Hepatocyte (in vitro differentiated cells): ENCODE measurements at regions not wholly inside any gene's neighbourhood (a gene's known extent, or its start where the extent isn't known, plus 50 kb on each side); places are given as distances from the start of the nearest gene placed in this dataset.
"Not testable (repeated sequence)": the region's sequence is repeated elsewhere in the genome, so short reads cannot be mapped to it uniquely, and the experiment has no call there.

Source experiments
- DNase-seq: peaks from one replicate; pipeline ENCODE4 v3.0.0-alpha.2; 2016; ENCODE audit warnings: low spot score
- H2AFZ ChIP-seq: fragments of 200-600 bp; sonication (generic); 2 replicates; pipeline ENCODE4 v1.6.0; 2016; ENCODE audit warnings: antibody characterized with exemption, mild to moderate bottlenecking
- H3K27ac ChIP-seq: fragments of 200-600 bp; sonication (generic); 2 replicates; pipeline ENCODE4 v1.5.1; 2016; ENCODE audit warnings: mild to moderate bottlenecking
- H3K27me3 ChIP-seq: fragments of 200-600 bp; sonication (generic); 2 replicates; pipeline ENCODE4 v1.6.1; 2016
- H3K36me3 ChIP-seq: fragments of 200-600 bp; sonication (generic); replicated peaks from 2 replicates; pipeline ENCODE4 v1.5.1; 2016; ENCODE audit warnings: low read depth; ENCODE audit not compliant: insufficient read depth
- H3K4me1 ChIP-seq: fragments of 200-600 bp; sonication (generic); 2 replicates; pipeline ENCODE4 v1.5.1; 2016; ENCODE audit warnings: mild to moderate bottlenecking, moderate library complexity; ENCODE audit not compliant: insufficient read depth
- H3K4me2 ChIP-seq: fragments of 200-600 bp; sonication (generic); 2 replicates; pipeline ENCODE4 v1.6.0; 2016
- H3K4me3 ChIP-seq: fragments of 200-600 bp; sonication (generic); 2 replicates; pipeline ENCODE4 v1.5.1; 2016; ENCODE audit warnings: mild to moderate bottlenecking
- H3K79me2 ChIP-seq: fragments of 200-600 bp; sonication (generic); 2 replicates; pipeline ENCODE4 v1.6.0; 2017; ENCODE audit warnings: mild to moderate bottlenecking
- H3K9me2 ChIP-seq: fragments of 200-600 bp; sonication (generic); replicated peaks from 2 replicates; pipeline ENCODE4 v1.6.0; 2017; ENCODE audit warnings: mild to moderate bottlenecking; ENCODE audit not compliant: insufficient read depth
- H3K9me3 ChIP-seq: fragments of 200-600 bp; sonication (generic); 2 replicates; pipeline ENCODE4 v1.5.1; 2016; ENCODE audit warnings: low read depth, mild to moderate bottlenecking
- H4K20me1 ChIP-seq: fragments of 200-600 bp; sonication (generic); 2 replicates; pipeline ENCODE4 v1.6.0; 2016; ENCODE audit warnings: mild to moderate bottlenecking; ENCODE audit not compliant: insufficient read depth, poor library complexity, severe bottlenecking
- CTCF ChIP-seq: fragments of 200-600 bp; sonication (generic); IDR thresholded peaks from 2 replicates; pipeline ENCODE4 v1.5.1; 2016; ENCODE audit warnings: antibody characterized with exemption, mild to moderate bottlenecking; ENCODE audit not compliant: poor library complexity
- EZH2 ChIP-seq: fragments of 200-600 bp; sonication (generic); IDR thresholded peaks from 2 replicates; pipeline ENCODE4 v1.6.1; 2016; ENCODE audit warnings: antibody characterized with exemption, mild to moderate bottlenecking, borderline replicate concordance
- EZH2phosphoT487 ChIP-seq: fragments of 200-600 bp; sonication (generic); IDR thresholded peaks from one replicate; pipeline ENCODE4 v1.6.1; 2018; ENCODE audit warnings: antibody characterized with exemption, mild to moderate bottlenecking, low read depth, moderate library complexity; ENCODE audit not compliant: unreplicated experiment, severe bottlenecking
- WGBS: methylation state at CpG from one replicate; pipeline ENCODE4 v1.1.6; 2016; ENCODE audit warnings: low lambda C conversion rate; ENCODE audit errors: missing lambda C conversion rate; 5-methylcytosine and 5-hydroxymethylcytosine counted together

- TF ChIP-seq CTCF, result peak; percentile 4
- H3K9me2 ChIP-seq, H3K4me1 ChIP-seq, H3K36me3 ChIP-seq, H3K9me3 ChIP-seq, DNase-seq, H3K4me3 ChIP-seq, H3K27ac ChIP-seq, H3K79me2 ChIP-seq, H2AFZ ChIP-seq, H4K20me1 ChIP-seq, H3K4me2 ChIP-seq: not testable (repeated sequence)
- H3K27me3 ChIP-seq, result peaks cover 12% of the 10 kb centered on the region
- 42% methylated on average over 2 of the region's 2 CpGs for WGBS
Measured at GRCh38 chr7:142520885-142521284, 228.4 kb upstream of the PRSS1 start.

- not testable (repeated sequence) for DNase-seq, H2AFZ ChIP-seq, H3K4me3 ChIP-seq, H3K36me3 ChIP-seq, H4K20me1 ChIP-seq, H3K27ac ChIP-seq, H3K4me2 ChIP-seq, H3K4me1 ChIP-seq, H3K9me3 ChIP-seq, H3K79me2 ChIP-seq, H3K9me2 ChIP-seq
- WGBS, result 82% methylated on average over 5 of the region's 5 CpGs
- peaks cover 12% of the 10 kb centered on the region for H3K27me3 ChIP-seq
Measured at GRCh38 chr7:142520455-142520854, 228.8 kb upstream of the PRSS1 start.

GRCh38 chr7:142519079-142520078 is 229.9 kb upstream of the PRSS1 start:
- Histone ChIP-seq H3K4me3 (no peak overlapping the region), H2AFZ (no peak overlapping the region), H3K9me3 (no peaks in the 10 kb centered on the region), H3K27ac (no peak overlapping the region), H3K4me1 (no peaks in the 10 kb centered on the region), H3K79me2 (no peaks in the 10 kb centered on the region), H3K9me2 (no peaks in the 10 kb centered on the region), H3K27me3 (peaks cover 10% of the 10 kb centered on the region), H3K4me2 (no peak overlapping the region), H3K36me3 (no peaks in the 10 kb centered on the region), H4K20me1 (no peaks in the 10 kb centered on the region)
- TF ChIP-seq CTCF (no peak), EZH2phosphoT487 (no peak), EZH2 (no peak)
- no peak for DNase-seq
- WGBS, result 67% methylated on average over 5 of the region's 5 CpGs

- no peak overlapping the region for H3K4me2 ChIP-seq
- H3K27me3 ChIP-seq, result no peaks in the 10 kb centered on the region
- TF ChIP-seq EZH2 (no peak), EZH2phosphoT487 (no peak), CTCF (peak; percentile 86)
- H3K4me1 ChIP-seq, result no peaks in the 10 kb centered on the region
- H3K9me3 ChIP-seq, result no peaks in the 10 kb centered on the region
- peak; percentile 77 for DNase-seq
- H3K79me2 ChIP-seq, result no peaks in the 10 kb centered on the region
- no peak overlapping the region for H2AFZ ChIP-seq
- H3K27ac ChIP-seq, result no peak overlapping the region
- no peaks in the 10 kb centered on the region for H3K9me2 ChIP-seq
- H3K4me3 ChIP-seq, result no peak overlapping the region
- H3K36me3 ChIP-seq, result no peaks in the 10 kb centered on the region
- no peaks in the 10 kb centered on the region for H4K20me1 ChIP-seq
- WGBS, result 33% methylated on average over 3 of the region's 3 CpGs
Measured at GRCh38 chr7:142516038-142516501, 233.2 kb upstream of the PRSS1 start.

GRCh38 chr7:142514716-142515115 is 234.6 kb upstream of the PRSS1 start:
- DNase-seq, result not testable (repeated sequence)

More at GRCh38 chr7:142514716-142515115, 234.6 kb upstream of the PRSS1 start:
- not testable (repeated sequence) for H3K9me3 ChIP-seq, H3K4me2 ChIP-seq, H3K27me3 ChIP-seq, H3K79me2 ChIP-seq, H2AFZ ChIP-seq, H3K9me2 ChIP-seq, H3K27ac ChIP-seq, H3K4me3 ChIP-seq, H4K20me1 ChIP-seq, H3K4me1 ChIP-seq, H3K36me3 ChIP-seq
- WGBS, result 85% methylated on average over 1 of the region's 1 CpG
